Neural cell (in vitro differentiated cells): ENCODE measurements at regions not wholly inside any gene's neighbourhood (a gene's known extent, or its start where the extent isn't known, plus 50 kb on each side); places are given as distances from the start of the nearest gene placed in this dataset.

Source experiments
- H2AFZ ChIP-seq: fragments of 200-600, 300-800 bp; sonication (generic), shearing (Covaris generic); 2 replicates; pipeline ENCODE4 v1.6.0; 2014; ENCODE audit warnings: low read depth, mild to moderate bottlenecking, antibody characterized with exemption, low read length, moderate library complexity
- H3F3A ChIP-seq: fragments of 200-600 bp; shearing (Covaris generic); 2 replicates; pipeline ENCODE4 v1.6.1; 2016; ENCODE audit warnings: mild to moderate bottlenecking, moderate library complexity, mixed read lengths, antibody characterized with exemption, low read length; ENCODE audit not compliant: insufficient read depth, poor library complexity, severe bottlenecking
- H3K27ac ChIP-seq: fragments of 200-600, 300-800 bp; sonication (generic), shearing (Covaris generic); 2 replicates; pipeline ENCODE4 v1.5.1; 2014; ENCODE audit warnings: mild to moderate bottlenecking, low read length, moderate library complexity
- H3K27me3 ChIP-seq: fragments of 300-800, 200-600 bp; sonication (generic), shearing (Covaris generic); 2 replicates; pipeline ENCODE4 v1.6.0; 2014; ENCODE audit warnings: mild to moderate bottlenecking, low read depth, low read length, moderate library complexity; ENCODE audit not compliant: insufficient read depth
- H3K36me3 ChIP-seq: fragments of 300-800, 200-600 bp; sonication (generic), shearing (Covaris generic); 2 replicates; pipeline ENCODE4 v1.5.1; 2014; ENCODE audit warnings: mild to moderate bottlenecking, antibody characterized with exemption, low read length, moderate library complexity; ENCODE audit not compliant: insufficient read depth
- H3K4me2 ChIP-seq: fragments of 300-800, 200-600 bp; sonication (generic), shearing (Covaris generic); 2 replicates; pipeline ENCODE4 v1.6.0; 2014; ENCODE audit warnings: mild to moderate bottlenecking, low read length
- H3K4me3 ChIP-seq: fragments of 300-800, 200-600 bp; sonication (generic), shearing (Covaris generic); 2 replicates; pipeline ENCODE4 v1.5.1; 2014; ENCODE audit warnings: mild to moderate bottlenecking, low read length, moderate library complexity
- H3K79me2 ChIP-seq: fragments of 200-600 bp; shearing (Covaris generic); replicated peaks from 2 replicates; pipeline ENCODE4 v1.6.0; 2014; ENCODE audit warnings: mild to moderate bottlenecking, low read length, moderate library complexity; ENCODE audit not compliant: insufficient read depth
- H3K9ac ChIP-seq: fragments of 300-800, 200-600 bp; sonication (generic), shearing (Covaris generic); 2 replicates; pipeline ENCODE4 v1.6.1; 2016; ENCODE audit warnings: mild to moderate bottlenecking, low read length, mixed read lengths
- H3K9me2 ChIP-seq: fragments of 200-600 bp; shearing (Covaris generic); 2 replicates; pipeline ENCODE4 v1.6.1; 2016; ENCODE audit warnings: mild to moderate bottlenecking, low read length, mixed read lengths; ENCODE audit not compliant: insufficient read depth
- H3K9me3 ChIP-seq: fragments of 200-600, 300-800 bp; sonication (generic), shearing (Covaris generic); 2 replicates; pipeline ENCODE4 v1.6.1; 2016; ENCODE audit warnings: mild to moderate bottlenecking, mixed run types, low read length, moderate library complexity, mixed read lengths
- H4K20me1 ChIP-seq: fragments of 200-600 bp; shearing (Covaris generic); 2 replicates; pipeline ENCODE4 v1.6.1; 2016; ENCODE audit warnings: mild to moderate bottlenecking, mixed run types; ENCODE audit not compliant: insufficient read depth
- CTCF ChIP-seq: fragments of 450-650 bp; IDR thresholded peaks from 2 replicates; pipeline ENCODE4 v1.5.1; 2014; ENCODE audit warnings: antibody characterized with exemption, mild to moderate bottlenecking, moderate library complexity; ENCODE audit not compliant: poor library complexity, severe bottlenecking
- EP300 ChIP-seq: fragments of 450-650 bp; conservative IDR thresholded peaks from 2 replicates; pipeline ENCODE4 v1.6.1; 2014; ENCODE audit warnings: antibody characterized with exemption, mild to moderate bottlenecking, moderate library complexity; ENCODE audit not compliant: poor library complexity, severe bottlenecking
- EZH2 ChIP-seq: fragments of 200-600, 300-800 bp; shearing (Covaris generic), sonication (generic); IDR thresholded peaks from 2 replicates; pipeline ENCODE4 v1.6.1; 2014; ENCODE audit warnings: antibody characterized with exemption, low read length, borderline replicate concordance, mild to moderate bottlenecking; ENCODE audit not compliant: insufficient read depth, poor library complexity, severe bottlenecking
- MXI1 ChIP-seq: fragments of 450-650 bp; conservative IDR thresholded peaks from 2 replicates; pipeline ENCODE4 v1.6.1; 2014; ENCODE audit warnings: antibody characterized with exemption, mild to moderate bottlenecking; ENCODE audit not compliant: poor library complexity, severe bottlenecking
- POLR2AphosphoS5 ChIP-seq: IDR thresholded peaks from 2 replicates; pipeline ENCODE4 v1.6.1; 2012
- RAD21 ChIP-seq: fragments of 450-650 bp; conservative IDR thresholded peaks from 2 replicates; pipeline ENCODE4 v1.6.1; 2014; ENCODE audit warnings: antibody characterized with exemption, mild to moderate bottlenecking, moderate library complexity
- REST ChIP-seq: IDR thresholded peaks from 2 replicates; pipeline ENCODE4 v1.6.1; 2012; ENCODE audit warnings: borderline replicate concordance
- SMC3 ChIP-seq: fragments of 450-650 bp; conservative IDR thresholded peaks from 2 replicates; pipeline ENCODE4 v1.6.1; 2014; ENCODE audit warnings: antibody characterized with exemption, mild to moderate bottlenecking, moderate library complexity; ENCODE audit not compliant: poor library complexity
- TAF1 ChIP-seq: IDR thresholded peaks from 2 replicates; pipeline ENCODE4 v1.6.1; 2012; ENCODE audit warnings: low read depth

GRCh38 chr2:111702119-111702803 is 181.7 kb downstream of the ANAPC1 start:
- Histone ChIP-seq H3K9me2 (no peaks in the 10 kb centered on the region), H3K27me3 (no peaks in the 10 kb centered on the region), H2AFZ (no peak overlapping the region), H3K4me3 (no peak overlapping the region), H3F3A (no peaks in the 10 kb centered on the region), H3K4me2 (no peak overlapping the region), H3K9me3 (no peaks in the 10 kb centered on the region), H4K20me1 (no peaks in the 10 kb centered on the region), H3K79me2 (no peaks in the 10 kb centered on the region), H3K9ac (no peak overlapping the region), H3K36me3 (no peaks in the 10 kb centered on the region), H3K27ac (no peak overlapping the region)
- no peak for TF ChIP-seq REST
- TF ChIP-seq RAD21, result no peak
- TF ChIP-seq MXI1, result no peak
- no peak for TF ChIP-seq CTCF
- no peak for TF ChIP-seq SMC3
- no peak for TF ChIP-seq EP300
- TF ChIP-seq TAF1, result no peak
- no peak for TF ChIP-seq POLR2AphosphoS5
- TF ChIP-seq EZH2, result no peak

GRCh38 chr2:111702804-111703196 is 181.2 kb downstream of the ANAPC1 start:
- no peak overlapping the region for H3K9ac ChIP-seq
- H3K9me2 ChIP-seq, result no peaks in the 10 kb centered on the region
- no peaks in the 10 kb centered on the region for H3F3A ChIP-seq
- H3K27me3 ChIP-seq, result no peaks in the 10 kb centered on the region
- no peak overlapping the region for H3K4me3 ChIP-seq
- TF ChIP-seq REST (no peak), MXI1 (no peak), POLR2AphosphoS5 (no peak), TAF1 (no peak), EP300 (no peak), SMC3 (no peak), RAD21 (no peak), CTCF (no peak), EZH2 (no peak)
- H3K27ac ChIP-seq, result no peak overlapping the region
- H4K20me1 ChIP-seq, result no peaks in the 10 kb centered on the region
- no peak overlapping the region for H3K4me2 ChIP-seq
- H3K36me3 ChIP-seq, result no peaks in the 10 kb centered on the region
- H3K9me3 ChIP-seq, result no peaks in the 10 kb centered on the region
- no peak overlapping the region for H2AFZ ChIP-seq
- H3K79me2 ChIP-seq, result no peaks in the 10 kb centered on the region
